HEK293 (cell line): ENCODE measurements at regions not wholly inside any gene's neighbourhood (a gene's known extent, or its start where the extent isn't known, plus 50 kb on each side); places are given as distances from the start of the nearest gene placed in this dataset.

ENCODE experiments used
- BCL11B ChIP-seq: fragments of 450-650 bp; formaldehyde crosslinking; IDR thresholded peaks from 2 replicates; pipeline ENCODE4 v1.5.1; 2016; ENCODE audit warnings: low read depth, missing biosample characterization, missing genetic modification characterization
- HOXA7 ChIP-seq: sonication (generic); formaldehyde crosslinking; IDR thresholded peaks from 2 replicates; pipeline ENCODE4 v1.8.1; 2022; ENCODE audit warnings: missing genetic modification reagents, borderline replicate concordance
- ZNF133 ChIP-seq: fragments of 450-650 bp; formaldehyde crosslinking; IDR thresholded peaks from 2 replicates; pipeline ENCODE4 v1.5.1; 2016; ENCODE audit warnings: missing biosample characterization, missing genetic modification characterization
- ZNF140 ChIP-seq: fragments of 450-650 bp; formaldehyde crosslinking; IDR thresholded peaks from 2 replicates; pipeline ENCODE4 v1.5.1; 2016; ENCODE audit warnings: missing biosample characterization, missing genetic modification characterization
- ZNF239 ChIP-seq: fragments of 450-650 bp; formaldehyde crosslinking; IDR thresholded peaks from 2 replicates; pipeline ENCODE4 v1.5.1; 2016; ENCODE audit warnings: missing biosample characterization, missing genetic modification characterization
- ZNF510 ChIP-seq: fragments of 450-650 bp; formaldehyde crosslinking; IDR thresholded peaks from 2 replicates; pipeline ENCODE4 v1.5.1; 2018; ENCODE audit warnings: mild to moderate bottlenecking, missing genetic modification characterization, missing biosample characterization; ENCODE audit not compliant: insufficient replicate concordance
- ZNF555 ChIP-seq: fragments of 450-650 bp; formaldehyde crosslinking; conservative IDR thresholded peaks from 2 replicates; pipeline ENCODE4 v1.5.1; 2017; ENCODE audit warnings: missing biosample characterization, mild to moderate bottlenecking, missing genetic modification characterization, inconsistent platforms
- ZNF670 ChIP-seq: fragments of 450-650 bp; formaldehyde crosslinking; IDR thresholded peaks from 2 replicates; pipeline ENCODE4 v1.5.1; 2016; ENCODE audit warnings: missing biosample characterization, missing genetic modification characterization, low read depth
- ZNF707 ChIP-seq: fragments of 450-650 bp; formaldehyde crosslinking; IDR thresholded peaks from 2 replicates; pipeline ENCODE4 v1.5.1; 2016; ENCODE audit warnings: missing biosample characterization, missing genetic modification characterization
- TF ChIP-seq, protein P1 (sequence below): fragments of 450-650 bp; formaldehyde crosslinking; IDR thresholded peaks from 2 replicates; pipeline ENCODE4 v1.5.1; 2016; ENCODE audit warnings: missing biosample characterization, missing genetic modification characterization
- TF ChIP-seq, protein P2 (sequence below): fragments of 450-650 bp; formaldehyde crosslinking; IDR thresholded peaks from 2 replicates; pipeline ENCODE4 v1.5.1; 2016; ENCODE audit warnings: missing biosample characterization, missing genetic modification characterization
- TF ChIP-seq, protein P3 (sequence below): fragments of 450-650 bp; formaldehyde crosslinking; IDR thresholded peaks from 2 replicates; pipeline ENCODE4 v1.5.1; 2016; ENCODE audit warnings: missing biosample characterization, missing genetic modification characterization

DNA sequence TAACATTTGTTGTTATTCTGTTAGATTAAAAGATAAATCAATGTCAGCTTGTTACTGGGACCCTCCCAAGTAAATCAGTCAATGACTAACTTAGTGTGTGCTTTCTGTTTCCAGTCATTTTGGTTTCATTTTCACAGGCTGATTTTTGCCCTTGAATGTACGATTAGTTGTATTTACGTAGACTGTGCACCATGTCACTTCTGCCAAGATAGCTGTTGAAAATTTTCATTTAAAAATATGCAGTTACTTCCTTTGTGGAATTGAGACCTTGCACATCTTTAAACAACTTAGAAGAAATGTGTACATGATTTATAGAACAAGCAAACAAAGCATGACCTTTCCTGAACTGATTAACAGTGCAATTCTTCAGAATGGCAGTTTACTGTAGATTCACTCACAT is 944.8 kb upstream of the CITED2 start:
- TF ChIP-seq, protein P1, sequence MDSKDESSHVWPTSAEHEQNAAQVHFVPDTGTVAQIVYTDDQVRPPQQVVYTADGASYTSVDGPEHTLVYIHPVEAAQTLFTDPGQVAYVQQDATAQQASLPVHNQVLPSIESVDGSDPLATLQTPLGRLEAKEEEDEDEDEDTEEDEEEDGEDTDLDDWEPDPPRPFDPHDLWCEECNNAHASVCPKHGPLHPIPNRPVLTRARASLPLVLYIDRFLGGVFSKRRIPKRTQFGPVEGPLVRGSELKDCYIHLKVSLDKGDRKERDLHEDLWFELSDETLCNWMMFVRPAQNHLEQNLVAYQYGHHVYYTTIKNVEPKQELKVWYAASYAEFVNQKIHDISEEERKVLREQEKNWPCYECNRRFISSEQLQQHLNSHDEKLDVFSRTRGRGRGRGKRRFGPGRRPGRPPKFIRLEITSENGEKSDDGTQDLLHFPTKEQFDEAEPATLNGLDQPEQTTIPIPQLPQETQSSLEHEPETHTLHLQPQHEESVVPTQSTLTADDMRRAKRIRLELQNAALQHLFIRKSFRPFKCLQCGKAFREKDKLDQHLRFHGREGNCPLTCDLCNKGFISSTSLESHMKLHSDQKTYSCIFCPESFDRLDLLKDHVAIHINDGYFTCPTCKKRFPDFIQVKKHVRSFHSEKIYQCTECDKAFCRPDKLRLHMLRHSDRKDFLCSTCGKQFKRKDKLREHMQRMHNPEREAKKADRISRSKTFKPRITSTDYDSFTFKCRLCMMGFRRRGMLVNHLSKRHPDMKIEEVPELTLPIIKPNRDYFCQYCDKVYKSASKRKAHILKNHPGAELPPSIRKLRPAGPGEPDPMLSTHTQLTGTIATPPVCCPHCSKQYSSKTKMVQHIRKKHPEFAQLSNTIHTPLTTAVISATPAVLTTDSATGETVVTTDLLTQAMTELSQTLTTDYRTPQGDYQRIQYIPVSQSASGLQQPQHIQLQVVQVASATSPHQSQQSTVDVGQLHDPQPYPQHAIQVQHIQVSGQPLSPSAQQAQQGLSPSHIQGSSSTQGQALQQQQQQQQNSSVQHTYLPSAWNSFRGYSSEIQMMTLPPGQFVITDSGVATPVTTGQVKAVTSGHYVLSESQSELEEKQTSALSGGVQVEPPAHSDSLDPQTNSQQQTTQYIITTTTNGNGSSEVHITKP (tag by site-specific recombination), result no peak
- TF ChIP-seq HOXA7 (CRISPR knock-in tag) (no peak), ZNF707 (tag by site-specific recombination) (no peak), ZNF670 (tag by site-specific recombination) (no peak), BCL11B (no peak), ZNF510 (no peak), ZNF133 (tag by site-specific recombination) (no peak), ZNF239 (tag by site-specific recombination) (no peak), ZNF555 (tag by site-specific recombination) (no peak), ZNF140 (tag by site-specific recombination) (no peak)
- TF ChIP-seq, protein P2, sequence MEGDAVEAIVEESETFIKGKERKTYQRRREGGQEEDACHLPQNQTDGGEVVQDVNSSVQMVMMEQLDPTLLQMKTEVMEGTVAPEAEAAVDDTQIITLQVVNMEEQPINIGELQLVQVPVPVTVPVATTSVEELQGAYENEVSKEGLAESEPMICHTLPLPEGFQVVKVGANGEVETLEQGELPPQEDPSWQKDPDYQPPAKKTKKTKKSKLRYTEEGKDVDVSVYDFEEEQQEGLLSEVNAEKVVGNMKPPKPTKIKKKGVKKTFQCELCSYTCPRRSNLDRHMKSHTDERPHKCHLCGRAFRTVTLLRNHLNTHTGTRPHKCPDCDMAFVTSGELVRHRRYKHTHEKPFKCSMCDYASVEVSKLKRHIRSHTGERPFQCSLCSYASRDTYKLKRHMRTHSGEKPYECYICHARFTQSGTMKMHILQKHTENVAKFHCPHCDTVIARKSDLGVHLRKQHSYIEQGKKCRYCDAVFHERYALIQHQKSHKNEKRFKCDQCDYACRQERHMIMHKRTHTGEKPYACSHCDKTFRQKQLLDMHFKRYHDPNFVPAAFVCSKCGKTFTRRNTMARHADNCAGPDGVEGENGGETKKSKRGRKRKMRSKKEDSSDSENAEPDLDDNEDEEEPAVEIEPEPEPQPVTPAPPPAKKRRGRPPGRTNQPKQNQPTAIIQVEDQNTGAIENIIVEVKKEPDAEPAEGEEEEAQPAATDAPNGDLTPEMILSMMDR (tag by site-specific recombination), result no peak
- TF ChIP-seq, protein P3, sequence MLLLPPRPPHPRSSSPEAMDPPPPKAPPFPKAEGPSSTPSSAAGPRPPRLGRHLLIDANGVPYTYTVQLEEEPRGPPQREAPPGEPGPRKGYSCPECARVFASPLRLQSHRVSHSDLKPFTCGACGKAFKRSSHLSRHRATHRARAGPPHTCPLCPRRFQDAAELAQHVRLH (tag by site-specific recombination), result no peak
